ENCODE measurements at regions not wholly inside any gene's neighbourhood (a gene's known extent, or its start where the extent isn't known, plus 50 kb on each side); places are given as distances from the start of the nearest gene placed in this dataset.
A peak's percentile ranks its signal among the peaks of the same experiment; 100 is the strongest.

DNA sequence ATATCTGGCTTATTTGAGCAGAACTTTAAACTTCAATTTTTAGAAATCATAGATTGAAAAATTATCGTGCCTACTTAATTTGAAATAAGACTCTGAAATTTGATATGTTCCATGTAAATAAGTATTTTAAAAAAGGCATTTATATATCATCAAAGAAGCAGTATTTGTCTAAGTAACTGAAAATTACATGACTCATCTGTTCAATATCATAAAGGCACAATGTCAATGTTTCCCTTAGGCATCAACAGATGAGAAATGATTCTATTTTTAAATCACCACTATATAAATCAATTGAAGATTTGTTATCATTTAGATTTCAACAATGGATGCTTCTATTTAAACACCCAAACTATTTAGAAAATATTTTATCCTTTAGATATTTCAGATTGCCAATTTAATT lies 142.9 kb upstream of the POU5F2 start:
- DNase-seq (ENCODE audit: low spot score), result no peak

GRCh38 chr5:93883459-93883858 lies 142.1 kb upstream of the POU5F2 start:
- DNase-seq (ENCODE audit: low spot score), result no peak

DNA sequence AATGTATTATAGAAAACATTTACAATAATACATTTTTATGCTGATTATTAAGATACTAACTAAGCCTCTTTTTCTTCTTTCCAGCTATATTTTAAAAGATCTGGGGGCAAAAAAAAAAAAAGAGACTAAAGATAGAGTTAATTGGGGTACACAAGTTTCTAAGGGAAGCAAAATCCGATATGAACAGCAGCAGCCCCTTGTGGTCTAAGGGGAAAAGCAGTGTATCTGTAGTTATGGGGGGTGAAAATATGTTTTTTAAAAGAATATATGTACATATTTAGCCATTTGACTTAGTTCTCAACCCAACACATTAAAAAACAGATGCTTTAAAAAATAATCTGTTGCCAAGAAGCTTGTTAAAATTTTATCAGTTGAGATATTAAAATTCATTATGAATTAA lies 134.3 kb upstream of the POU5F2 start:
- no peak for DNase-seq (ENCODE audit: low spot score)

GRCh38 chr5:93874491-93874890 lies 133.1 kb upstream of the POU5F2 start:
- no peak for DNase-seq (ENCODE audit: low spot score)

- DNase-seq (ENCODE audit: low spot score), result no peak
These were observed 132.7 kb upstream of the POU5F2 start for GRCh38 chr5:93874080-93874479.

- DNase-seq (ENCODE audit: low spot score), result no peak
These were observed 131.9 kb upstream of the POU5F2 start for GRCh38 chr5:93873211-93873736.

GRCh38 chr5:93870649-93871048 lies 129.2 kb upstream of the POU5F2 start:
- DNase-seq (ENCODE audit: low spot score), result no peak

- no peak for DNase-seq (ENCODE audit: low spot score)
These were observed 127.5 kb upstream of the POU5F2 start for GRCh38 chr5:93868851-93869250.

- no peak for DNase-seq (ENCODE audit: low spot score)
These were observed 108.9 kb upstream of the POU5F2 start for GRCh38 chr5:93850311-93850710.

- DNase-seq (ENCODE audit: low spot score), result no peak
These were observed 104.0 kb upstream of the POU5F2 start for GRCh38 chr5:93845376-93845775.

GRCh38 chr5:93831449-93831848 lies 90.0 kb upstream of the POU5F2 start:
- no peak for DNase-seq (ENCODE audit: low spot score)

- DNase-seq (ENCODE audit: low spot score), result no peak
These were observed 89.5 kb upstream of the POU5F2 start for GRCh38 chr5:93830893-93831292.

GRCh38 chr5:93829346-93829745 lies 87.9 kb upstream of the POU5F2 start:
- DNase-seq (ENCODE audit: low spot score), result no peak

- no peak for DNase-seq (ENCODE audit: low spot score)
These were observed 80.6 kb upstream of the POU5F2 start for GRCh38 chr5:93821891-93822415.

GRCh38 chr5:93819668-93820067 lies 78.3 kb upstream of the POU5F2 start:
- DNase-seq (ENCODE audit: low spot score), result no peak

- DNase-seq (ENCODE audit: low spot score), result no peak
These were observed 69.4 kb upstream of the POU5F2 start for GRCh38 chr5:93810780-93811179.

GRCh38 chr5:93809430-93809829 lies 68.0 kb upstream of the POU5F2 start:
- no peak for DNase-seq (ENCODE audit: low spot score)

DNA sequence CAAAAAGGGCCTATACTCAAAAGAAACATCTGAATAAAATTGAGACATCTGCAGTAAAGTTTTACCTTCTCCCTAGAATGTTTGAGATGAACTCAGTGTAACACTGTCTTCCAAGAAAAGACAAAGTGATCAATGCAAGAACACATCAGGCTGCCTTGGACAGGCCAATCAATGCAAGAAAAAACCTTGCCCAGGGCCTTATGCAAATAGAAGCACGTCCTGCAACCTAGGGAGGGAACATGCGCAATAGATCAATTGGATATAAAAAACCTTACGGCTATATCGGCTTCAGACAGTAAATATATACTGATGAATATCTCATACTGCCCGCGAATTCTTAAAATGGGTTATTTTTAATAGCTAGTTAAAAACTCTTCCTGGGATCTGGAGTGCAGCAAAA lies 66.4 kb upstream of the POU5F2 start:
- DNase-seq (ENCODE audit: low spot score), result no peak

- no peak for DNase-seq (ENCODE audit: low spot score)
These were observed 64.4 kb upstream of the POU5F2 start for GRCh38 chr5:93805616-93806379.

- peak; percentile 61 for DNase-seq (ENCODE audit: low spot score)
These were observed 59.8 kb upstream of the POU5F2 start for GRCh38 chr5:93800988-93801811.

GRCh38 chr5:93794954-93795353 lies 53.6 kb upstream of the POU5F2 start:
- no peak for DNase-seq (ENCODE audit: low spot score)

GRCh38 chr5:93793159-93793781 lies 51.9 kb upstream of the POU5F2 start:
- DNase-seq (ENCODE audit: low spot score), result no peak

Data from hematopoietic multipotent progenitor cell treated with erythropoietin and hydrocortisone succinate and interleukin-3 and kit ligand, for 17 days (in vitro differentiated cells).